Endothelial cell of umbilical vein (primary cell): ENCODE measurements at regions not wholly inside any gene's neighbourhood (a gene's known extent, or its start where the extent isn't known, plus 50 kb on each side); places are given as distances from the start of the nearest gene placed in this dataset.

Experiments
- BruUV-seq: library from RNA; stranded (reverse); fragments of 400-500 nt; replicated peaks from 2 replicates; lab custom pipeline; 2021; lab: Mats Ljungman, UMichigan
- CTCF ChIA-PET: fragments of 300-600, 350-600 bp; sonication (Branson Sonifier 250); formaldehyde crosslinking; loops from one replicate; lab custom pipeline; 2021; ENCODE audit warnings: antibody characterized with exemption, inconsistent platforms; lab: Charles Lee
- POLR2A ChIA-PET: fragments of 300-600, 350-600 bp; sonication (Branson Sonifier 250); formaldehyde crosslinking; loops from one replicate; lab custom pipeline; 2021; ENCODE audit warnings: antibody characterized with exemption, inconsistent platforms; lab: Charles Lee
- DNase-seq: peaks from one replicate; pipeline ENCODE4 v3.0.0-alpha.2; 2011; ENCODE audit warnings: low read depth, low spot score
- FAIRE-seq: peaks from 2 replicates; lab custom pipeline; 2011; peaks lifted over from hg19 to GRCh38; lab: Jason Lieb, UNC
- H2AFZ ChIP-seq: 2 replicates; pipeline ENCODE4 v1.6.0; 2012; ENCODE audit warnings: low read depth, low read length, control low read depth, inconsistent platforms
- H3K27ac ChIP-seq: 2 replicates; pipeline ENCODE4 v1.5.1; 2011; ENCODE audit warnings: low read depth, mild to moderate bottlenecking, control low read depth, low read length, moderate library complexity; ENCODE audit not compliant: insufficient read depth
- H3K27me3 ChIP-seq, 2 experiments: 2 replicates each; pipeline versions ENCODE4 v1.6.0 to v1.6.1; 2011; ENCODE audit warnings: low read length in 2 of 2, mixed read lengths in 1 of 2; ENCODE audit not compliant: control insufficient read depth in 2 of 2, insufficient read depth in 2 of 2
- H3K36me3 ChIP-seq, 2 experiments: 2 replicates in 1 of 2; 3 replicates in 1 of 2; pipeline ENCODE4 v1.5.1; 2011; ENCODE audit warnings: low read length in 2 of 2, mild to moderate bottlenecking in 1 of 2, moderate library complexity in 1 of 2; ENCODE audit not compliant: control insufficient read depth in 2 of 2, insufficient read depth in 2 of 2; ENCODE audit errors: extremely low read depth in 1 of 2
- H3K4me1 ChIP-seq: 3 replicates; pipeline ENCODE4 v1.5.1; 2011; ENCODE audit warnings: mild to moderate bottlenecking, low read length; ENCODE audit not compliant: control insufficient read depth, insufficient read depth; ENCODE audit errors: extremely low read depth
- H3K4me2 ChIP-seq: 2 replicates; pipeline ENCODE4 v1.6.1; 2011; ENCODE audit warnings: low read length, control low read depth, mixed read lengths; ENCODE audit not compliant: insufficient read depth
- H3K4me3 ChIP-seq, 3 experiments: fragments of 200-600 bp in 1 of 3; sonication (generic), shearing (Covaris generic) in 1 of 3; replicated peaks in 1 of 3; 2 replicates each; pipeline ENCODE4 v1.5.1; 2011 to 2016; ENCODE audit warnings: control low read depth in 3 of 3, low read length in 3 of 3, mild to moderate bottlenecking in 2 of 3, inconsistent platforms in 1 of 3, low read depth in 1 of 3, moderate library complexity in 1 of 3; ENCODE audit not compliant: insufficient read depth in 1 of 3
- H3K79me2 ChIP-seq: 2 replicates; pipeline ENCODE4 v1.6.0; 2012; ENCODE audit warnings: low read length, inconsistent platforms; ENCODE audit not compliant: control insufficient read depth, insufficient read depth
- H3K9ac ChIP-seq: replicated peaks from 2 replicates; pipeline ENCODE3; 2011; ENCODE audit warnings: low read length, control low read depth; ENCODE audit not compliant: insufficient read depth; ENCODE audit errors: extremely low read depth
- H3K9me1 ChIP-seq: replicated peaks from 3 replicates; pipeline ENCODE4 v1.6.0; 2011; ENCODE audit warnings: mild to moderate bottlenecking, low read length; ENCODE audit not compliant: control insufficient read depth, insufficient read depth; ENCODE audit errors: extremely low read depth
- H3K9me3 ChIP-seq: replicated peaks from 2 replicates; pipeline ENCODE4 v1.5.1; 2012; ENCODE audit warnings: low read length, inconsistent platforms; ENCODE audit not compliant: control insufficient read depth, insufficient read depth
- H4K20me1 ChIP-seq: replicated peaks from 2 replicates; pipeline ENCODE3; 2011; ENCODE audit warnings: mild to moderate bottlenecking, low read length; ENCODE audit not compliant: control insufficient read depth, insufficient read depth; ENCODE audit errors: extremely low read depth
- EZH2 ChIP-seq: IDR thresholded peaks from 2 replicates; pipeline ENCODE4 v1.6.1; 2012; ENCODE audit warnings: borderline replicate concordance, low read depth, mild to moderate bottlenecking, moderate library complexity, low read length, inconsistent platforms; ENCODE audit not compliant: severe bottlenecking
- FOS ChIP-seq: IDR thresholded peaks from 2 replicates; pipeline ENCODE4 v1.6.1; 2011; ENCODE audit warnings: mild to moderate bottlenecking, low read length, moderate library complexity, borderline replicate concordance; ENCODE audit not compliant: insufficient read depth
- GATA2 ChIP-seq: IDR thresholded peaks from 2 replicates; pipeline ENCODE4 v1.7.0; 2011; ENCODE audit warnings: low read depth, mild to moderate bottlenecking, moderate library complexity, mixed read lengths, low read length; ENCODE audit not compliant: insufficient read length, insufficient read depth
- JUN ChIP-seq: IDR thresholded peaks from 2 replicates; pipeline ENCODE4 v1.6.1; 2011; ENCODE audit warnings: borderline replicate concordance, low read depth; ENCODE audit not compliant: insufficient read length, insufficient read depth
- MYC ChIP-seq: IDR thresholded peaks from one replicate; pipeline ENCODE4 v1.6.1; 2011; ENCODE audit warnings: mild to moderate bottlenecking, low read depth, low read length
- POLR2A ChIP-seq: IDR thresholded peaks from 2 replicates; pipeline ENCODE4 v1.6.1; 2012; ENCODE audit warnings: low read depth, mild to moderate bottlenecking, control low read depth, low read length
- POLR2AphosphoS5 ChIP-seq: IDR thresholded peaks from 2 replicates; pipeline ENCODE4 v1.6.1; 2012; ENCODE audit warnings: low read depth, mild to moderate bottlenecking, control low read depth, low read length, moderate library complexity; ENCODE audit not compliant: insufficient read depth
- dilution Hi-C: fragments of 300-500 bp; cut with MboI; formaldehyde crosslinking; loops from one replicate; pipeline ENCODE4 v1.15.0; 2019; ENCODE audit warnings: low sequenced_read_pairs; ENCODE audit not compliant: extremely low pct_ligation_motif_present
- intact Hi-C: fragments of 100-400 bp; cut with micrococcal nuclease; formaldehyde crosslinking; loops from one replicate; pipeline ENCODE4 v1.10.0; 2022
- TF ChIP-seq, protein P1 (sequence below): IDR thresholded peaks from 2 replicates; pipeline ENCODE4 v1.6.1; 2011; ENCODE audit not compliant: insufficient read depth, insufficient read length
- TF ChIP-seq, protein P2 (sequence below), 2 donors: IDR thresholded peaks; 1 replicate in 1 of 2; 2 replicates in 1 of 2; pipeline ENCODE4 v1.5.1; 2011; ENCODE audit warnings: low read length in 2 of 2, mild to moderate bottlenecking in 2 of 2, moderate library complexity in 2 of 2, control low read depth in 1 of 2, inconsistent platforms in 1 of 2, low read depth in 1 of 2; ENCODE audit not compliant: insufficient read depth in 1 of 2; ENCODE audit errors: extremely low read depth in 1 of 2

DNA sequence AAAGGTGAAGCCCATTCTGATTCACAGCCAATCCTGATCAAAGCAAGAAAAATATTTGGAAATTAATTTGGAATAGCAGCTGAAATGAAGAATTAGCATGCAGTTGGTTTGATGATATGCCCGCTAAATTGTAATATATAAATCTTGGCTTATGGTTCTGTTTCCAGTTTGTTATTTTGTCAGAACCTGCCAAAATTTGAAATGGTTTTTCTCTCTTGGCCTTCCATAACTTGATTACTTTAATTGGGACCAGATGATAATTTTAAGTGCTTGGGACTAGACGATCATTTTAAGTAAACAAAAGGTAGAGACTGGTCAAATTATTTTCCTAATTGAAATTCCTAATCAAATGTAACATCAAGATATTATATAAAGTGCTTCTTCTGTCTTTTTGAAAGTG is 842.4 kb downstream of the TBL1XR1 start:
- Histone ChIP-seq H2AFZ (no peak overlapping the region), H3K36me3 (no peaks in the 10 kb centered on the region), H3K9ac (no peak overlapping the region), H3K27ac (no peak overlapping the region), H4K20me1 (no peaks in the 10 kb centered on the region), H3K4me2 (no peak overlapping the region), H3K9me1 (no peaks in the 10 kb centered on the region), H3K9me3 (no peaks in the 10 kb centered on the region), H3K27me3 (no peaks in the 10 kb centered on the region), H3K4me1 (peaks cover 3% of the 10 kb centered on the region), H3K79me2 (no peaks in the 10 kb centered on the region), H3K4me3 (no peak overlapping the region)
- FAIRE-seq (no peak), DNase-seq (no peak)
- BruUV-seq: no TSS peak
- ChIA-PET POLR2A (no interaction called here), CTCF (no interaction called here)
- TF ChIP-seq, protein P1, sequence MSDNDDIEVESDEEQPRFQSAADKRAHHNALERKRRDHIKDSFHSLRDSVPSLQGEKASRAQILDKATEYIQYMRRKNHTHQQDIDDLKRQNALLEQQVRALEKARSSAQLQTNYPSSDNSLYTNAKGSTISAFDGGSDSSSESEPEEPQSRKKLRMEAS: no peak
- TF ChIP-seq EZH2 (no peak), POLR2A (no peak), MYC (no peak), GATA2 (no peak), FOS (no peak), JUN (no peak), POLR2AphosphoS5 (no peak)
- TF ChIP-seq, protein P2, sequence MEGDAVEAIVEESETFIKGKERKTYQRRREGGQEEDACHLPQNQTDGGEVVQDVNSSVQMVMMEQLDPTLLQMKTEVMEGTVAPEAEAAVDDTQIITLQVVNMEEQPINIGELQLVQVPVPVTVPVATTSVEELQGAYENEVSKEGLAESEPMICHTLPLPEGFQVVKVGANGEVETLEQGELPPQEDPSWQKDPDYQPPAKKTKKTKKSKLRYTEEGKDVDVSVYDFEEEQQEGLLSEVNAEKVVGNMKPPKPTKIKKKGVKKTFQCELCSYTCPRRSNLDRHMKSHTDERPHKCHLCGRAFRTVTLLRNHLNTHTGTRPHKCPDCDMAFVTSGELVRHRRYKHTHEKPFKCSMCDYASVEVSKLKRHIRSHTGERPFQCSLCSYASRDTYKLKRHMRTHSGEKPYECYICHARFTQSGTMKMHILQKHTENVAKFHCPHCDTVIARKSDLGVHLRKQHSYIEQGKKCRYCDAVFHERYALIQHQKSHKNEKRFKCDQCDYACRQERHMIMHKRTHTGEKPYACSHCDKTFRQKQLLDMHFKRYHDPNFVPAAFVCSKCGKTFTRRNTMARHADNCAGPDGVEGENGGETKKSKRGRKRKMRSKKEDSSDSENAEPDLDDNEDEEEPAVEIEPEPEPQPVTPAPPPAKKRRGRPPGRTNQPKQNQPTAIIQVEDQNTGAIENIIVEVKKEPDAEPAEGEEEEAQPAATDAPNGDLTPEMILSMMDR (IDR thresholded peaks at IDR 0.05; ENCODE audit: extremely low read depth in 1 of 2, insufficient read depth in 1 of 2, low read depth in 1 of 2, low read length in 2 of 2): no peak
- dilution Hi-C loops (no loop called here), intact Hi-C loops (no loop called here)
